Astrocyte of the hippocampus (primary cell): ENCODE measurements at regions not wholly inside any gene's neighbourhood (a gene's known extent, or its start where the extent isn't known, plus 50 kb on each side); places are given as distances from the start of the nearest gene placed in this dataset.
"Not testable (repeated sequence)": the region's sequence is repeated elsewhere in the genome, so short reads cannot be mapped to it uniquely, and the experiment has no call there.

Experiments
- DNase-seq: peaks from one replicate; pipeline ENCODE4 v3.0.0; 2011; ENCODE audit warnings: low read depth, low spot score

DNA sequence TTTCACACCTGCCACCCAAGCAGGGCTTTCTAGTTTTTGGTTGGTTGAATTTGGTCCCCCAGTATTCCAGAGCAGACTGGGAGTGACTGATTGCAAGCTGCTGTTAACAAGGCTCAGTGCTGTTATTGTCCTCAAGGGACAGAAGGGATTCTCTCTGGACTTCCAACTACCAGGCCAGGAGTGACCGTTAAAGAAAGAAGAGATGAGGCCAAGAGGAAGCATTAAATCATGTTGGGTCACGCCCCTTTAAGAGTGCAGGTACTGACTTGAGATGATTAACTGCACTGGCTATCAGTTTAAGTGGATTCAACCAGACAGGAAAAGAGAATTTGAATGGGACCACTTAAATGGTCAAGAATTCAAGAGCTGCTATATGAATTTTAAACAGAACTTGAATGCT lies 220.8 kb upstream of the PCSK5 start:
- no peak for DNase-seq

DNA sequence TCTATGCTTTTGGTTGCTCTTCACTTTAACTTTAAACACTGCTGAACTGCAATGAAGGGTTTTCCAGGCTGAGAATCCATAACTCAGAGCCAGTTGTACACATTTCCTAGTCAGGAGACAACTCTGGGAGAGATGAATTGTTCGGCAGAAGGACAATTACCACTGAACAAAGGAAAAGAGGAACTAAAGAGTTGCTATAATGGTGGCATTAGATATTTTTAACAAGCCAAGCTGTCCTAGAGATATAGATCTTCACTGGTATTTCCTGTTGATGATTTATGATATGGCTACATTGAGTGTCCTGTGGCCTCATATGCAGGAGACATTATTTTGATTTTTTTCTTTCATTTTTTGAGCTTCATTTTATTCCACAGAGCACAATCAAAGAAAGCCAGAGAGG lies 219.1 kb upstream of the PCSK5 start:
- no peak for DNase-seq

DNA sequence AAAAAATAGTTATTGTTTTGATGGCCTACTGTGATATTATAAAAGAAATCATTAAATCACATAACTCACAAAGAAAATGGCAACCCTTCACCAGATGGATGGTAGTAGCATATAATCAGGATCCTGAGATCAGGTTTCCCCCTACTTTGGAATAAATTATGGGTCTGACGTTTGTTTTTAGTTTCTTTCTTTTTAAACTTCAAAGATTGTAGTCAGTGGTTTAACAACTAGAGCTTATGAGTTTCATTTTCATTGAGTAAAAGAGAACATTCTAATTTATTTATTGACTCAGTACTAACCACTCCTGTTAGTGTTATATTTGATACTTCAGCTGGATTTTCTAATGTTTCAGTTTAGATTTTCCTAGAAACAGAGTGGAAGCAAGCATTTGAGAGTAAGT lies 218.0 kb upstream of the PCSK5 start:
- DNase-seq = no peak

DNA sequence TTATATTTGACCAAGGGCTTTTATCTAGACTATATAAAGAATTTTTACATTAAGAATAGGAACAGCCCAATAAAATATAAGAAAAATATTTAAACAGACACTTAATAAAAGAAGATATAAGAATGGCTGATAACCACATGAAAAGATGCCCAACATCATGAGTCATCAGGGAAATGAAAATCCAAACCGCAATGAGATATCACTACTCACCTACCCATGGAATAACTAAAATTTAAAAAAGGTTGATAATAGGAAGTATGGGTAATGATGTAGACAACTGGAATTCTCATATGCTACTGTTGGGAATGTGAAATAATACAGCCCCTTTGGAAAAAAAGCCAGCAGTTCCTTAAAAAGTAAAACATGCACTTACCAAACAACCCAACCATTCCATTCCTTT lies 206.9 kb upstream of the PCSK5 start:
- no peak for DNase-seq

DNA sequence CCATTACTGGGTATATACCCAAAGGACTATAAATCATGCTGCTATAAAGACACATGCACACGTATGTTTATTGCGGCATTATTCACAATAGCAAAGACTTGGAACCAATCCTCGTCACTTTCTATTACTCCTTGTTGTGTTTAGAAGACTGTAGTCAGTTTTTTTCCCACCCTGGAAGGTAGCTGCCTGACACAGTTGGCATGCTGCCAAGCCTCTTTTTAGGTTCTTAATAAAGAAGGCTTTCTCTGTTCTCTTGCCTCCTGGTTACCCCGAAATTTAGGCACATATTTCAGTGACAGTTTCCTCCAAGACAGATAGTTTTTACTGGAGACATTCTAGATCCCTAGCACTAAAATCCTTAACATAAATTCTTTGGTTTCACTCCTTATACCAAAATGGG lies 205.4 kb upstream of the PCSK5 start:
- no peak for DNase-seq

DNA sequence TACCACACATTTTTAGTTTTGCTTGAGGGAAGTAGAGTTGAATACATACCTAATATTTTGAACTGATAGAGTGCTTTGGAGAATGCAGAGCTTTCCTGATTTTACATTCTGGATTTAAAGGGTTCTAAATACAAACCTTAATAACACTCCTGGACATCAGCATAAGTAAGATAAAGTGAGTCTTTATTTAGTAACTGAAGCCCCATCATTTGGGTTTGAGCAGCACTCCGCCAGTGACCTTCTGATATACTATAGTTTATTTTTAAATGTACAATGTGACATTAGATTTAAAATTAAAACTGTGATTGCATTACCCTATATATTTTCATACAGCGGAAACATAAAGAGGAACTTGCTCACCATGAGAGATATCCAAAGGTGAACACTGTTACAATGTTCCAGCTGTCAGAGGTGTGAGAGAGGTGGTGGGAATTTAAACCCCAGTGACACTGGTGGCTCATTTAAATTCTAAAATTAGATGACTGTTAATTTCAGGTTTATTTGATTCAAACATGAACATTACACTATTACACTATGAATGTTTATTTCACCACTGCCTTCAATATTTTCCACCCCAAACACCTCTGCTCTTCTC lies 203.0 kb upstream of the PCSK5 start:
- DNase-seq = no peak

DNA sequence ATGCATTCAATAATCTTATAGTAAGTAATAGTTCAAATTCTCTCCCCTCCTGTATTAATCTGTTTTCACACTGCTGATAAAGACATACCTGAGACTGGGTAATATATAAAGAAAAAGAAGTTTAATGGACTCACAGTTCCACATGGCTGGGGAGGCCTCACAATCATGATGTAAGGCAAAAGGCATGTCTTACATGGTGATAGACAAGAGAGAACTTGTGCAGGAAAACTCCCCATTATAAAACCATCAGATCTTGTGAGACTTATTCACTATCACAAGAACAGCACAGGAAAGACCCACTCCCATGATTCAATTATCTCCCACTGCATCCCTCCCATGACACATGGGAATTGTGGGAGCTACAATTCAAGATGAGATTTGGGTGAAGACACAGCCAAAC lies 199.9 kb upstream of the PCSK5 start:
- DNase-seq = not testable (repeated sequence)

DNA sequence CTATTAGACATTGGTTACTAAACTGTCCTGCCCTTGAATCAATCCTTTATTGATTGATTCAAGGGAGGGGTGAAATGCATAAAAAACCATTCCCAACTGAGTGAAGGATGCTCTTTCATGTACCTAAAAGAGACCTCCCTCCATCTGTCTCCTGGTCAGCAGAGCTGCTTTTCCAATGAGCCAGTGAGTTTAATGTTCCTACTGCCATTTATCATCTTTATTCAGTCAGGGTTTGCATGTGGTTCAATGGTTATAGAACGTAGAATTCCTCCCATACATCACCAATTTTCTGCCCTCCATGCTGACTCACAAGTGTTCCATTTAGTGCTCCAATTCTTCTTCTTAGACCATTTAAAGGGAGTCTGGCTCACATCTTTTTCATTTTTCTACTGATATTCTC lies 199.1 kb upstream of the PCSK5 start:
- no peak for DNase-seq

DNA sequence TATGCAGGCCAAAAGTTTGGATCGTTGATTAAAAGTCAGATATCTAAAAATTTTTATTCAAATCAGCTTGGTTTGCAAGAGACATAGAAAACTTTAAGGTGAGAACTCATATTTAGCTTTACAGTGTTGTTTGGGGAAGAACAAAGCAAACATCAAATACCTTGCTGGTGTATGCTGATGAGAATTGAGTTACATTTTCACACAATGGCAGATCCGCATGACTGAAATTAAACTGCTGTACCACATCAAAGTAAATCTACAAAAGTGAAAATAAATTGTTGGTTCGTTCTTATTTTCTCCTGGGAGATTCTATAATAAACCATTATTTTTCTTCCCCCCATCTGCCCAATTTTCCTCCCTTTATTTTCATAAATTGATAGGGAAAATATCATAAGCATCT lies 198.2 kb upstream of the PCSK5 start:
- no peak for DNase-seq

DNA sequence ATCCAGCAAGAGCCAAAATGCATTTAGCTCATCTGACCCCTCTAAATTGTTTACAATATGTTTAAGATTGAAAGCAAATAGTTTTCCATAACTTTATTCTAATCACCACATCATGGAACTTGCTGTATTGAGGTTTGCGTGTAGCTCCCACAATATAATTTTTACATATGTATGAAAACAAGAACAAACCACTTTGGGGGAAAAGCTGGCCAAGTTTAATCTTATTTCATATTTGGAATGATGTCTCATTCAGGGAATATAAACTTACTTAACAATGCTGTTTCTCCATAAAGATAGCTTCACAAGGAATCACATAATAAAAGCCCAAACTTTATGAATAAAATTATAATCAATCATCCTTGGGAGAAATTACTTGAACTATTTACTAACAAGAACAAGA lies 194.6 kb upstream of the PCSK5 start:
- no peak for DNase-seq

DNA sequence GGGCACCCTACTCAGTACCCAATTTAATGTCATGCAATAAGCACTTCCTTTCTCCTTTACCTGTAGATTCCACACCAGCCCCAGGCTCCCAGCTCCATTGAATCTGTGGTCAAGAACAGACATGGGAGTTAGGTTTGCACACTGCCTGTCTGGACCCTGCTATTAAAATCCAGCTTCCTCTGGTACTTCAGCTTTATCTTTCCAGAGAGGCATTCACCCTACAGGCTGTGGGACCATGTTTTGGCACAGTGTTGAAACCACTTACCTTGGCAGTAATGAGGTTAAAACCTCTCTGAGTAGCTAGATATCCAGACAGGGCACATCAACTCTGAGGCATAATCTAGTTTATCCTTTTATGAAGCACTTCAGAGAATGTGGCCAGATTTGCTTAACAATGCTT lies 191.5 kb upstream of the PCSK5 start:
- DNase-seq = no peak

DNA sequence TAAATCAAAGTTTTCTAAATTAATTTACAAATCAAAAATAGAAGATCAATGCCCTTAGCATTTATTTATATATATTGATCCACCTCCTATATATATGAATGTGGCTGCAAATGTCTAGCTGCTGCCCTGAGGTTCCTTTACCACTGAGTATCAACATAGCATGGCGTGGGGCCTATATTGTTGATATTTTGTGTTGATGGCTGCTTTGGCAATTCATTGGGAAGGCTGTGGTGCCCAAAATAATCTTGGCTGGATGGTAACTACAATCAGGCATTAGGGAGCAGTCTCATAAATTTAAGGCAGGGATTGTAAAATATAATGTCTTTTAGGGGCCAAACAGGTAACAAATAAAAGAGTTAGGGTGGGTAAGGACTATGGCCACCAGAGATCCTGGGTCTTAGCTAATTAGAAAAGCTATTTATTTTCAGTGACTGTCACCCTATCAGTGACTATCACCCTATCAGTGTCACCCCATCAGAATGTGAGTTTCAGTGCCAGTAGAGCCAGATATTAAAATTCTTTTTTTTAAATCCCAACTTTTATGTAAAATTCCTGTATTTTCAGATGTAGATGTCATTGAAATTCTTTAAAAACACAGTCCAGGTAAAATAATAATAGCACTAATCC lies 190.7 kb upstream of the PCSK5 start:
- DNase-seq = no peak

DNA sequence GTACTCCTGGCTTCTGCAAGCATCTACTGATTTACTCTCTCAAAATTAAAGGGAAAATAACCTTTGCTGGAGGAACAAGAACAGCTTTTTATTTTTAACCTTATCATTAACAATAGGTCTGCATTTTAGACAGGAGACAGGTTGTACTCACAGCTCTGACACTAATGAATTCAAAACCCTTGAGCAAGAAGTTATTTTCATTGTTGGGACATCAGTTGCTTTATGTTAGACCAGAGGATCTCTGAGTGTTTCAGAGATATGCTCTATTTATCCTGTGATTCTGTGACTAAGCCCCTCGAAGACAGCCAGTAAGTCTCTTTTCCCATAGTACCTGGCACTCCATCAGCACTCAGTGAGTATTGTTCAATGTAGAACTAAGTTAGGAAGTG lies 190.2 kb upstream of the PCSK5 start:
- DNase-seq = no peak

DNA sequence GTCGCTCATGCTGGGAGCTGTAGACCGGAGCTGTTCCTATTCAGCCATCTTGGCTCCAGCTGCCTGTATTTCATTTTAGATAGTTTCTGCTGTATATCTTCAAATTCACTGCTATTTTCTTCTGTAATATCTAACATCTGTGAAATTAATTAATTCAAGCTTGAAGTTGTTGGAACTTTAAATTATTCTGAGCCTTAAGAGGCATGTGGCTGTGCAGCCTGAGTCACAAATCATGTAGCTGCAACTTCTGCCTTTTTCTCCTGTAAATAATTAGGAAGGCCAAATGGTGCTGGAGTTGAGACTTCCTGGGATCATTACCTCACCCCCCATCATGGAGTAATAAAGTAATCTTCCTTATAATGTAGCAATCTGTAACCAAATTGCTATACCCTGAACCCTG lies 183.3 kb upstream of the PCSK5 start:
- DNase-seq = no peak

DNA sequence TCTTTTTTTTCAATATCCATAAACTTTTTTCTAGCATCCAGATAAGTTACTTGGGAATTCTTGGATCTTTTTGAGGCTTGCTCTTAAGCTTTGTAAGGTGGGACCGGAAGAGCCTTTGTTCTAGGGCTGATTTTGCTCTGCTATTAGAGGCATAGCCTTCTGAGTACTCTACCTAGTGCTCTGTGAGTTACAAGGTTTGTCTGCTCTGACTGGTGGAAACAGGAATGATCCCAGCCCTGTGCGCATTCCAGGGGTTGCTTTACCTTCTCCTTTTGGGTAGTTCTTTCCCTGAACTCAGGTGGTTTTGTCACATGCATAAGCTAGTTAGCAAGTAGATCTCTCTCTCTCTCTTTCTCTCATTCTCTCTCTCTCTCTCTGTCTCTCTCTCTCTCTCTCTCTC lies 180.8 kb upstream of the PCSK5 start:
- DNase-seq = no peak

DNA sequence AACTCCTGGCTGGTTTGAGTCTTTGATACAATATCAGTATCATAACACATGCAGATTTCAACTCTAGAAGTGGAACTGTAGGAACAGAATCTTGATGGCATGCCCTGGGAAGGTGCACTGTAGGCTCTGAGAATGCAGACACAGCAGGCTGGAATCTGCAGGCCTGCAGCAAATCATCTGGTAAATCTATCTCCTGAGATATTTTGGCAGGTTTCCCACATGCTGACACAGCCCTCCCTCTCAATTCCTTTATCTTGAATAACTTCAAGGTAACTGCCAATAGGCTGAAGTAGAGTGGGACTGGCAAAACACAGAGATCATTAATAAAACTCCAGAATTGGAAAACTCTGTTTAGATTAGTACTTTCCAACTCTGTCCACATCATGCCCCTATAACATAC lies 177.8 kb upstream of the PCSK5 start:
- DNase-seq = peak; percentile 42

DNA sequence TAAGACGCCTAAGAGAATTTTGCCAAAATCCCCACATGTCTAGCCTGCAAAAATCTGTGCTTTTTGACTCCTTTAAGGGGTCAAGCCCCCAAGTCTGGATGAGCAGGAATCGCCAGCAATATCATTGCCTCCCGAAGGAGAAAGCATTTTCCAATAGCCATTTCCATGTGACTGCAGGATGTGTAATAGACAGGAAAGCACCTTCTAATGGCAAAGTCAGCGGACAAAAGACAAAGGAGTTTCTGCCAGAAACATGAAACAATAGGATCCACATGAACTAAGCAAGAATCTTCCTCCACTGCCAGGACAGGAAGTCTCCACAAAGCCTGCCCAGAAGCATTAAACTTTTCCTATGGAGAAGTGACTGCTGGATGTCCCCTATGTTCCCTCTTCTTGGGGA lies 177.1 kb upstream of the PCSK5 start:
- no peak for DNase-seq

DNA sequence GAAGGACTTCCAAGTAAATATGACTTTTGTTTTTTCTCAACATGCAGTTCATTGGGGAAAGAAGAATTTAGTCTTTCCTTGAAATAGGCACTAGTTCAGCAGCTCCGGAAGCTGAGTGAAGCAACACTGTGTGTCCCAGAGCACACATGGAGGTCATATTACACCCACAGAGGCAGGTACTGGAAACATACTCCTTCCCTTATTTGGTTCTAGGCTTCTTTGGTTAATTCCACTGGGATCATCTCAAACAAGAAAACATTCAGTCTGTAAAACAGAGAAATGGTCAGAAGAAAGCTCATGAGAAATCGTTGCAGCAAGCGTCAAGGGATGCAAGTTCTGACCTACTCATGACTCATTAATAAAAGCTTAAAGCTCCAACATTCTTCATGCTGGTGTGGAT lies 175.1 kb upstream of the PCSK5 start:
- DNase-seq = no peak

DNA sequence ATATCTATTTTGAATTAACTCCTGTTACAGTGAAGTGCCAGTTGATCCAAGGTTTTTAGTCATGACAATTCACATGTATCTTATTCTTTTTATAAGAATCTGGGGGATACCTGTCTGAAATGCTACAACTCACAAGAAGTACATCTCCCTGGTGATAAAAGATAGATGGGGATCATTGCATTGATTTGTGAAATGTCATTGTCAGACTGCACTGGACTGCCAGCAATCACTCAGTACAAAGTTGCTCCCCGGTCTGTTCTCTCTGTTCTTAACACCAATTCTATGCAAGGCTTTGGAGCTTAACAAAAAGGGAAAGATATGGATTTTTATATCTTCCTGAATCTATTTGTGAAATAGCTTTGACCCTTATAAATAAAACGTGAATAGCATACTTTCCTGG lies 171.8 kb upstream of the PCSK5 start:
- DNase-seq = no peak

DNA sequence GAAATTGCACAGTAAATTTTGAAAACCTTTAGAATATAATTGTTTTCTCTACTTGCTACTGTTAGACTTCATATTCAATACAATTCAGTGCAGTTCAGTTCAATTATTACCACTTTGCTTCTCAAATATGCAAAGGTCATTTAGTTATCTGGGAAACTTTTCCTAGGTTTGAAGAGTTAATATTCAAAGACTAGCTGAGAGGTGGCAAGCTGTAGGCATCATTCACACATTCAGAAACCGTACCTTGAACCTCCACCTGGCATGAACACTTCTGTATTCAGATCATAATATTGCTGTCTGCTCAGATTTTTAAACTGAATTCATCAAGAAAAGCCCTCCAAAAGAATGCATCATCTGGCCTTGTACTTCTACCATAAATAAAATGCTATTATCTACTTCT lies 162.1 kb upstream of the PCSK5 start:
- DNase-seq = no peak

DNA sequence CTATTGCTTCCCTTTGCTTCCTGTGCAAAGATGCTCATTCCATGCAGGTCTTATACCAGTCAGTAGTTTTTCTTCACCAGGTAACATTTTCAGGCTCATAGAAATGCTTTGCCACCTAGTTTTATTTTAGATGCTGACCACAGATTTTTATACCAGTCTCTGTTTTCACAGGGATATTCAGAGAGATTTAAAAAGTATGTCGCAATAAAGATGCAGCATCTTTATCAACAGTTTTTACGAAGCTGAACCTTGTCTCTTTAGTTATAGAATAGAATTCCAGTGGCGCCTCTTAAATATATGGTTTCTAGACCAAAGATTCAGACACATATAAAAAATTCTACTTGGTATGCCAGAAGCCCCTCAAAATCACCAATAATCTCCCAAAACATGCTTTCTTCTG lies 155.7 kb upstream of the PCSK5 start:
- no peak for DNase-seq

DNA sequence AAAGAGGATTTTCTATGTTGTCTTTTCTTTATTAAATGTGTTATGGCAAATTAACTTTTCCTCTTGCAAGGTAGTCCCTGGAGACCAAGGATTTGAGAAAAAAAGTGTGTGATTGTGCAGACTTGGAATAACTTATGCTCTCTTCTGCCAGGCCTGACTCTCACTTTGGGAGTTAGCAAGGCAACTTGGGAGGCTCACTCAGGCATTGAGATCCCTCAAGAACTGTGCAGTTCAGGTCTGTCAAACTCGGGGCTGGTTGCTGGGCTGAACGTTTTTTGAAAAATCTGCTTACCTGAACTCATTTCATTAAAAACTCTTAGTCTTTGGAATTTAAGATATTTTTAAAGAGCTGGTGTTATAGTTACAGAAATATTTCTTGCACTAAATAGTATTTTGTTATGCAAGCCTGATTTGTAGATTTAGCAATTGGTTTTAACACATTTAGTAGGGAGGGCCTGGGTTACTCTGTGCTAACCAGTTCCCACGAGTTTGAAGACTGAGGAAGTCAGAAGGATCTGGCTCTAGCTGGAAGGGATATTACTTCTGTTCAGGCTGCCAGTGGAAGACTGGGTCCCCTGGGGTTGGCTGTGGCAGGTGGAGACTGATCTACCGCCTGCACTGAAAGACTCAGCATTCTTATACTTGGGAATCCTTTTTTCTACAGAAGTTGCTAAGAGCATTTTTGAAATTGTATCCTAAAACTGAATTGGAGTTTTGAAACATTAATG lies 150.4 kb upstream of the PCSK5 start:
- no peak for DNase-seq

DNA sequence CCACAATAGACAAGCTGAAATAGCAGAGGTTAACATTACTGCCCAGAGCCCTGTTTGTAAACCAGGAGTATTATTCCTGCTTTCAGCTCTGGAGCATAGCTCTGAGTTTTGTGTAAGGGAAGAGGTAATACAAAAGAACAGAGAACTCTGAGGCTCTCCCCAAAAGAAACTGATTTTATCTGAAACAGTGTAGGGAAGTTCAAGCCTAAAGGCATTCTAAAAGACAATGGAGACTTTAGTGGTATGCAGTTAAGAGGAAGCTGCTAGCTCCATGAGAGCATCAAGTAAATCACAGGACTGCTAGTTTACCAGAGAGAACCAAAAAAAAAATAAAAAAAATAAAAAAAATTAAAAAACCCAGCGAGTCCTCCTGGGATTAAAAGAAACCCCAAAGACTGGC lies 146.6 kb upstream of the PCSK5 start:
- DNase-seq = no peak

DNA sequence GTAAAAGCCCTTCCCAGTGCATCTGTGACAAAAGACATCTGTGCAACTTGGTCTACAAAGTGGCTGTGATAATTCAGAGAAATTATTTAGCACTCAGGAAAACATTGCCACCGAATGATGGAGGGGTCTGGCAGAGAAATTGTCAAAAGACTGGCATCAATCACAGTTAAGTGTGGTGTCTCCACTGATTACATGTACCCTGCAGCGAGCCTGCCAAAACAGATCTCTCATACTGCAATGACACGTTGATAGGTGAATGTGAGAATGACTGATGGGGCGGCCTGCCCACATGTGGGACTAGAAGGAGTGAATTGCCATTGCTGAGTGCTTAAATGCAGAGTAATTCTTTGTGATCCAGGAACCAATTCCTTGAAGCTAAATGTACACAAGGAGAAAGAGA lies 136.4 kb upstream of the PCSK5 start:
- no peak for DNase-seq
